HEK293T (cell line): ENCODE measurements at regions not wholly inside any gene's neighbourhood (a gene's known extent, or its start where the extent isn't known, plus 50 kb on each side); places are given as distances from the start of the nearest gene placed in this dataset.
"Not testable (repeated sequence)": the region's sequence is repeated elsewhere in the genome, so short reads cannot be mapped to it uniquely, and the experiment has no call there.

ENCODE experiments used
- BHLHE40 ChIP-seq: fragments of 450-650 bp; IDR thresholded peaks from 2 replicates; pipeline ENCODE4 v1.6.1; 2016; ENCODE audit warnings: mild to moderate bottlenecking, moderate library complexity, borderline replicate concordance
- CTBP1 ChIP-seq: fragments of 450-650 bp; IDR thresholded peaks from 2 replicates; pipeline ENCODE4 v1.6.1; 2016; ENCODE audit warnings: borderline replicate concordance
- ELF4 ChIP-seq: fragments of 450-650 bp; IDR thresholded peaks from 2 replicates; pipeline ENCODE4 v1.6.1; 2017; ENCODE audit warnings: antibody characterized with exemption
- FOXA1 ChIP-seq: fragments of 450-650 bp; IDR thresholded peaks from 2 replicates; pipeline ENCODE4 v1.6.1; 2016; ENCODE audit warnings: mild to moderate bottlenecking
- FOXK2 ChIP-seq: fragments of 450-650 bp; IDR thresholded peaks from 2 replicates; pipeline ENCODE4 v1.6.1; 2016; ENCODE audit warnings: mild to moderate bottlenecking
- FOXM1 ChIP-seq: fragments of 450-650 bp; IDR thresholded peaks from 2 replicates; pipeline ENCODE4 v1.6.1; 2017; ENCODE audit warnings: mild to moderate bottlenecking, borderline replicate concordance
- L3MBTL2 ChIP-seq: fragments of 450-650 bp; conservative IDR thresholded peaks from 2 replicates; pipeline ENCODE4 v1.6.1; 2016; ENCODE audit warnings: mild to moderate bottlenecking
- LEF1 ChIP-seq: fragments of 450-650 bp; IDR thresholded peaks from 2 replicates; pipeline ENCODE4 v1.6.1; 2017; ENCODE audit warnings: mild to moderate bottlenecking, borderline replicate concordance
- SP1 ChIP-seq: fragments of 450-650 bp; IDR thresholded peaks from 2 replicates; pipeline ENCODE4 v1.6.1; 2017
- SUZ12 ChIP-seq: fragments of 450-650 bp; IDR thresholded peaks from 2 replicates; pipeline ENCODE4 v1.6.1; 2016; ENCODE audit warnings: mild to moderate bottlenecking
- ZNF384 ChIP-seq: fragments of 450-650 bp; IDR thresholded peaks from 2 replicates; pipeline ENCODE4 v1.6.1; 2016

GRCh38 chr1:168457296-168457695, 86.5 kb downstream of the XCL2 start:
- not testable (repeated sequence) for TF ChIP-seq SP1, L3MBTL2, BHLHE40, FOXA1, CTBP1, LEF1, SUZ12, FOXK2, FOXM1, ELF4, ZNF384
